ENCODE measurements at regions not wholly inside any gene's neighbourhood (a gene's known extent, or its start where the extent isn't known, plus 50 kb on each side); places are given as distances from the start of the nearest gene placed in this dataset.

DNA sequence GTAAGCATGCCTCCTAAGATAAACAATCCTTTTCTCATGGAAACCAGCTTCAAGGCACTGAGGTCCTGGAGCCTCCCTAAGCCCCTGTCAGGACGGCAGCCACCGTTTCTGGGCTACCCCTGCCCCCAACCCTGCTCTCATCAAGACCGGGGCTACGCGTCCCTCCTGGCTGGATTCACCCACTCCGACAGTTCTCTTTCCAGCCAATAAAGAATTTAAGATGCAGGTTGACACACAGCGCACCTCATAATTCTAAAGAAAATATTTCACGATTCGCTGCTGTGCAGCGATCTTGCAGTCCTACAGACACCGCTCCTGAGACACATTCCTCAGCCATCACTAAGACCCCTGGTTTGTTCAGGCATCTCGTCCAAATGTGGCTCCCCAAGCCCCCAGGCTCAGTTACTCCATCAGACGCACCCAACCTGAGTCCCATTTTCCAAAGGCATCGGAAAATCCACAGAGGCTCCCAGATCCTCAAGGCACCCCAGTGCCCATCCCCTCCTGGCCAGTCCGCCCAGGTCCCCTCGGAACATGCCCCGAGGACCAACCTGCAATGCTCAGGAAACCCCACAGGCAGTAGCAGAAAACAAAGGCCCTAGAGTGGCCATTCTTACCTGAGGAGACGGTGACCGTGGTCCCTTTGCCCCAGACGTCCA is 336.3 kb downstream of the TMEM121 start:
- no peak overlapping the region for H3K27ac ChIP-seq
- H3K27me3 ChIP-seq, result peaks cover 0 to 11% of the 10 kb centered on the region in 2 donors
- H3K4me3 ChIP-seq, result no peak overlapping the region
- peak in 1 of 2 donors; percentile 17 for DNase-seq
- TF ChIP-seq, protein P1, sequence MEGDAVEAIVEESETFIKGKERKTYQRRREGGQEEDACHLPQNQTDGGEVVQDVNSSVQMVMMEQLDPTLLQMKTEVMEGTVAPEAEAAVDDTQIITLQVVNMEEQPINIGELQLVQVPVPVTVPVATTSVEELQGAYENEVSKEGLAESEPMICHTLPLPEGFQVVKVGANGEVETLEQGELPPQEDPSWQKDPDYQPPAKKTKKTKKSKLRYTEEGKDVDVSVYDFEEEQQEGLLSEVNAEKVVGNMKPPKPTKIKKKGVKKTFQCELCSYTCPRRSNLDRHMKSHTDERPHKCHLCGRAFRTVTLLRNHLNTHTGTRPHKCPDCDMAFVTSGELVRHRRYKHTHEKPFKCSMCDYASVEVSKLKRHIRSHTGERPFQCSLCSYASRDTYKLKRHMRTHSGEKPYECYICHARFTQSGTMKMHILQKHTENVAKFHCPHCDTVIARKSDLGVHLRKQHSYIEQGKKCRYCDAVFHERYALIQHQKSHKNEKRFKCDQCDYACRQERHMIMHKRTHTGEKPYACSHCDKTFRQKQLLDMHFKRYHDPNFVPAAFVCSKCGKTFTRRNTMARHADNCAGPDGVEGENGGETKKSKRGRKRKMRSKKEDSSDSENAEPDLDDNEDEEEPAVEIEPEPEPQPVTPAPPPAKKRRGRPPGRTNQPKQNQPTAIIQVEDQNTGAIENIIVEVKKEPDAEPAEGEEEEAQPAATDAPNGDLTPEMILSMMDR (IDR thresholded peaks at IDR 0.05), result no peak
- H3K4me1 ChIP-seq, result no peaks in the 10 kb centered on the region
- intact Hi-C loops (cut with DNase I; ENCODE audit: low total_unique reads), result no loop called here
- H3K36me3 ChIP-seq, result no peaks in the 10 kb centered on the region
- no peaks in the 10 kb centered on the region for H3K9me3 ChIP-seq

- intact Hi-C loops (cut with DNase I; ENCODE audit: low total_unique reads), result no loop called here
- TF ChIP-seq, protein P1 (IDR thresholded peaks at IDR 0.05), result no peak
- peaks cover 0 to 11% of the 10 kb centered on the region in 2 donors for H3K27me3 ChIP-seq
- H3K4me3 ChIP-seq, result no peak overlapping the region
- peak; percentile 11 to 54 for DNase-seq
- no peak overlapping the region for H3K27ac ChIP-seq
- no peaks in the 10 kb centered on the region for H3K4me1 ChIP-seq
- H3K9me3 ChIP-seq, result peaks cover 0 to 4% (median 0%) of the 10 kb centered on the region in 3 donors
- H3K36me3 ChIP-seq, result no peaks in the 10 kb centered on the region
Measured at GRCh38 chr14:105863296-105864108, 337.1 kb downstream of the TMEM121 start.

- Histone ChIP-seq H3K4me1 (no peaks in the 10 kb centered on the region), H3K9me3 (peaks cover 0 to 4% (median 0%) of the 10 kb centered on the region in 3 donors), H3K27ac (no peak overlapping the region), H3K36me3 (no peaks in the 10 kb centered on the region), H3K4me3 (no peak overlapping the region), H3K27me3 (peaks cover 0 to 11% of the 10 kb centered on the region in 2 donors)
- TF ChIP-seq, protein P1 (IDR thresholded peaks at IDR 0.05), result no peak
- intact Hi-C loops (cut with DNase I; ENCODE audit: low total_unique reads), result no loop called here
- peak; percentile 5 to 41 for DNase-seq
Measured at GRCh38 chr14:105864116-105864515, 337.7 kb downstream of the TMEM121 start.

DNA sequence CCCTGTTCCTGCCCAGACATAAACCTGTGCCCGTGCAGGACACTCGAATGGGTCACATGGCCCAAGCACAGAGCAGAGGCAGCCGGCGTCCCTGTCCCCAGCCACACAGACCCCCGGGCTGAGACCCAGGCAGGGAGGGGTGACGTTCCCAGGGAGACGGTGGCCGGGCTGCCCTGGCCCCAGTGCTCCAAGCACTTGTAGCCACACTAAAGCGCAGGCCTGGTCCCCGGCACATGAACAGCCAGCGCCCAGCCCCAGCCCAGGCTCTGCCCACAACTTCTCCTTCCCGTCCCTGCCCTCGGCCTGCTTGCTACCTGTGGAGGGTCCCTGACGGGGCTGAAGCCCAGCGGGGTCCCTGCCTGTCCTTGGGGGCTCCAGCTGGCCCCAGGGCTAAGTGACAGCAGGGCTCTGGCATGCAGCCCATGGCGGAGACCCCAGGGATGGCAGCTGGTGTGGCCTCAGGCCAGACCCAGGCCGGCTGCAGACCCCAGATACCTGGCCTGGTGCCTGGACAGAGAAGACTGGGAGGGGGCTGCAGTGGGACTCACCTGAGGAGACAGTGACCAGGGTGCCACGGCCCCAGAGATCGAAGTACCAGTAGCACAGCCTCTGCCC is 338.4 kb downstream of the TMEM121 start:
- intact Hi-C loops (cut with DNase I; ENCODE audit: low total_unique reads), result no loop called here
- H3K27ac ChIP-seq, result no peak overlapping the region
- H3K4me3 ChIP-seq, result no peak overlapping the region
- TF ChIP-seq, protein P1 (IDR thresholded peaks at IDR 0.05), result no peak
- no peaks in the 10 kb centered on the region for H3K4me1 ChIP-seq
- H3K27me3 ChIP-seq, result peaks cover 0 to 11% of the 10 kb centered on the region in 2 donors
- peaks cover 0 to 4% (median 0%) of the 10 kb centered on the region in 3 donors for H3K9me3 ChIP-seq
- H3K36me3 ChIP-seq, result no peaks in the 10 kb centered on the region
- DNase-seq, result peak; percentile 16 to 62

GRCh38 chr14:105865266-105865903 is 339.0 kb downstream of the TMEM121 start:
- peaks cover 0 to 4% (median 0%) of the 10 kb centered on the region in 3 donors for H3K9me3 ChIP-seq
- DNase-seq, result peak in 1 of 2 donors; percentile 46
- H3K4me3 ChIP-seq, result no peak overlapping the region
- no peaks in the 10 kb centered on the region for H3K36me3 ChIP-seq
- no peak overlapping the region for H3K27ac ChIP-seq
- intact Hi-C loops (cut with DNase I; ENCODE audit: low total_unique reads), result no loop called here
- peaks cover 0 to 11% of the 10 kb centered on the region in 2 donors for H3K27me3 ChIP-seq
- no peaks in the 10 kb centered on the region for H3K4me1 ChIP-seq
- TF ChIP-seq, protein P1 (IDR thresholded peaks at IDR 0.05), result no peak

Data from tibial artery (tissue), 4 donors.